GM23338 (cell line): ENCODE measurements at regions not wholly inside any gene's neighbourhood (a gene's known extent, or its start where the extent isn't known, plus 50 kb on each side); places are given as distances from the start of the nearest gene placed in this dataset.

ENCODE experiments used
- CREB1 ChIP-seq: fragments of 250-450 bp; sonication (Bioruptor Pico); IDR thresholded peaks from 2 replicates; pipeline ENCODE4 v1.5.0; 2020; ENCODE audit warnings: low read depth, mild to moderate bottlenecking, moderate library complexity
- JUNB ChIP-seq: IDR thresholded peaks from one replicate; pipeline ENCODE4 v1.6.1; 2016; ENCODE audit warnings: antibody characterized with exemption; ENCODE audit not compliant: unreplicated experiment
- POLR2AphosphoS5 ChIP-seq: IDR thresholded peaks from 2 replicates; pipeline ENCODE4 v1.6.1; 2016; ENCODE audit warnings: antibody characterized with exemption, low read depth
- REST ChIP-seq: IDR thresholded peaks from one replicate; pipeline ENCODE4 v1.6.1; 2018; ENCODE audit warnings: antibody characterized with exemption; ENCODE audit not compliant: unreplicated experiment
- STAT1 ChIP-seq: IDR thresholded peaks from one replicate; pipeline ENCODE4 v1.6.1; 2016; ENCODE audit warnings: antibody characterized with exemption; ENCODE audit not compliant: unreplicated experiment
- ZNF331 ChIP-seq: fragments of 250-450 bp; sonication (Bioruptor Pico); IDR thresholded peaks from 2 replicates; pipeline ENCODE4 v1.5.0; 2020; ENCODE audit warnings: low read depth, mild to moderate bottlenecking, moderate library complexity
- TF ChIP-seq, protein P1 (sequence below): fragments of 250-450 bp; sonication (Bioruptor Pico); IDR thresholded peaks from 2 replicates; pipeline ENCODE4 v1.5.0; 2020; ENCODE audit warnings: mild to moderate bottlenecking, moderate library complexity
- TF ChIP-seq, protein P2 (sequence below), 2 experiments: fragments of 200-600 bp in 1 of 2; sonication (generic) in 1 of 2; conservative IDR thresholded peaks; 2 replicates each; pipeline versions ENCODE4 v1.5.1 to v1.6.1; 2016 to 2017; ENCODE audit warnings: antibody characterized with exemption in 2 of 2, low read depth in 2 of 2, mild to moderate bottlenecking in 2 of 2, moderate library complexity in 1 of 2

DNA sequence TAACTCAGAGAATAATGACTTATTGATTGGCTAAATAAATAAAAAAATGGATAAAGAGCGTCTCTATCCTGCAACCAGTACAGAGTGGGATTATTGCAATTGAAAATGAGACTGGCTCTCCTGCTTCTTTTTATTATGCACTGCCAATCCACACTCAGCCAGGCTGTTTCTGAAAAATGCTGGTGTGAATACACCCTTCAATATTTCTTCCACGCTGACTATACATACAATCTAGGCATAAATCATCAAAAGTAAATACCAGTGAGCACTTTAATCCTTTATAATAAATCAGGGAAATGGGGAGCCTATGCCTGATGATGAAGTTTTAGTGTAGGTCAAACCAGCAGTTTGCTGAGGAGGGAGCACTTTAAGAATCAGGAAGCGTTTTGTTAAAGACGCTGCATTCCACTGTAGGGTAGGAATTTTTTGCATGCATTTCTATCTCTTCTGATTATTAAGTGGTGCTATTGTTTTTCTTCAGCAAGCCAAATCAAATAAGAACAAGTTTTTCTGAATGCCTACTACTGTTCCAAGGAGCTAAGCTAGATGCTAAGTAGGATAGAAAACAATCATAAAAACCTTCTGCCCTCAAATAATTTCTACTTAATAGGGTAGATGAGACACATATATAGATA is 781.5 kb downstream of the TBL1XR1 start (continued):
- TF ChIP-seq, protein P1, sequence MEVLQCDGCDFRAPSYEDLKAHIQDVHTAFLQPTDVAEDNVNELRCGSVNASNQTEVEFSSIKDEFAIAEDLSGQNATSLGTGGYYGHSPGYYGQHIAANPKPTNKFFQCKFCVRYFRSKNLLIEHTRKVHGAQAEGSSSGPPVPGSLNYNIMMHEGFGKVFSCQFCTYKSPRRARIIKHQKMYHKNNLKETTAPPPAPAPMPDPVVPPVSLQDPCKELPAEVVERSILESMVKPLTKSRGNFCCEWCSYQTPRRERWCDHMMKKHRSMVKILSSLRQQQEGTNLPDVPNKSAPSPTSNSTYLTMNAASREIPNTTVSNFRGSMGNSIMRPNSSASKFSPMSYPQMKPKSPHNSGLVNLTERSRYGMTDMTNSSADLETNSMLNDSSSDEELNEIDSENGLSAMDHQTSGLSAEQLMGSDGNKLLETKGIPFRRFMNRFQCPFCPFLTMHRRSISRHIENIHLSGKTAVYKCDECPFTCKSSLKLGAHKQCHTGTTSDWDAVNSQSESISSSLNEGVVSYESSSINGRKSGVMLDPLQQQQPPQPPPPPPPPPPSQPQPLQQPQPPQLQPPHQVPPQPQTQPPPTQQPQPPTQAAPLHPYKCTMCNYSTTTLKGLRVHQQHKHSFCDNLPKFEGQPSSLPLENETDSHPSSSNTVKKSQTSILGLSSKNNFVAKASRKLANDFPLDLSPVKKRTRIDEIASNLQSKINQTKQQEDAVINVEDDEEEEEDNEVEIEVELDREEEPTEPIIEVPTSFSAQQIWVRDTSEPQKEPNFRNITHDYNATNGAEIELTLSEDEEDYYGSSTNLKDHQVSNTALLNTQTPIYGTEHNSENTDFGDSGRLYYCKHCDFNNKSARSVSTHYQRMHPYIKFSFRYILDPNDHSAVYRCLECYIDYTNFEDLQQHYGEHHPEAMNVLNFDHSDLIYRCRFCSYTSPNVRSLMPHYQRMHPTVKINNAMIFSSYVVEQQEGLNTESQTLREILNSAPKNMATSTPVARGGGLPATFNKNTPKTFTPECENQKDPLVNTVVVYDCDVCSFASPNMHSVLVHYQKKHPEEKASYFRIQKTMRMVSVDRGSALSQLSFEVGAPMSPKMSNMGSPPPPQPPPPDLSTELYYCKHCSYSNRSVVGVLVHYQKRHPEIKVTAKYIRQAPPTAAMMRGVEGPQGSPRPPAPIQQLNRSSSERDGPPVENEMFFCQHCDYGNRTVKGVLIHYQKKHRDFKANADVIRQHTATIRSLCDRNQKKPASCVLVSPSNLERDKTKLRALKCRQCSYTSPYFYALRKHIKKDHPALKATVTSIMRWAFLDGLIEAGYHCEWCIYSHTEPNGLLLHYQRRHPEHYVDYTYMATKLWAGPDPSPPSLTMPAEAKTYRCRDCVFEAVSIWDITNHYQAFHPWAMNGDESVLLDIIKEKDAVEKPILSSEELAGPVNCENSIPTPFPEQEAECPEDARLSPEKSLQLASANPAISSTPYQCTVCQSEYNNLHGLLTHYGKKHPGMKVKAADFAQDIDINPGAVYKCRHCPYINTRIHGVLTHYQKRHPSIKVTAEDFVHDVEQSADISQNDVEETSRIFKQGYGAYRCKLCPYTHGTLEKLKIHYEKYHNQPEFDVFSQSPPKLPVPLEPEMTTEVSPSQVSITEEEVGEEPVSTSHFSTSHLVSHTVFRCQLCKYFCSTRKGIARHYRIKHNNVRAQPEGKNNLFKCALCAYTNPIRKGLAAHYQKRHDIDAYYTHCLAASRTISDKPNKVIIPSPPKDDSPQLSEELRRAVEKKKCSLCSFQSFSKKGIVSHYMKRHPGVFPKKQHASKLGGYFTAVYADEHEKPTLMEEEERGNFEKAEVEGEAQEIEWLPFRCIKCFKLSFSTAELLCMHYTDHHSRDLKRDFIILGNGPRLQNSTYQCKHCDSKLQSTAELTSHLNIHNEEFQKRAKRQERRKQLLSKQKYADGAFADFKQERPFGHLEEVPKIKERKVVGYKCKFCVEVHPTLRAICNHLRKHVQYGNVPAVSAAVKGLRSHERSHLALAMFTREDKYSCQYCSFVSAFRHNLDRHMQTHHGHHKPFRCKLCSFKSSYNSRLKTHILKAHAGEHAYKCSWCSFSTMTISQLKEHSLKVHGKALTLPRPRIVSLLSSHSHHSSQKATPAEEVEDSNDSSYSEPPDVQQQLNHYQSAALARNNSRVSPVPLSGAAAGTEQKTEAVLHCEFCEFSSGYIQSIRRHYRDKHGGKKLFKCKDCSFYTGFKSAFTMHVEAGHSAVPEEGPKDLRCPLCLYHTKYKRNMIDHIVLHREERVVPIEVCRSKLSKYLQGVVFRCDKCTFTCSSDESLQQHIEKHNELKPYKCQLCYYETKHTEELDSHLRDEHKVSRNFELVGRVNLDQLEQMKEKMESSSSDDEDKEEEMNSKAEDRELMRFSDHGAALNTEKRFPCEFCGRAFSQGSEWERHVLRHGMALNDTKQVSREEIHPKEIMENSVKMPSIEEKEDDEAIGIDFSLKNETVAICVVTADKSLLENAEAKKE (CRISPR knock-in tag), result no peak
- TF ChIP-seq, protein P2, sequence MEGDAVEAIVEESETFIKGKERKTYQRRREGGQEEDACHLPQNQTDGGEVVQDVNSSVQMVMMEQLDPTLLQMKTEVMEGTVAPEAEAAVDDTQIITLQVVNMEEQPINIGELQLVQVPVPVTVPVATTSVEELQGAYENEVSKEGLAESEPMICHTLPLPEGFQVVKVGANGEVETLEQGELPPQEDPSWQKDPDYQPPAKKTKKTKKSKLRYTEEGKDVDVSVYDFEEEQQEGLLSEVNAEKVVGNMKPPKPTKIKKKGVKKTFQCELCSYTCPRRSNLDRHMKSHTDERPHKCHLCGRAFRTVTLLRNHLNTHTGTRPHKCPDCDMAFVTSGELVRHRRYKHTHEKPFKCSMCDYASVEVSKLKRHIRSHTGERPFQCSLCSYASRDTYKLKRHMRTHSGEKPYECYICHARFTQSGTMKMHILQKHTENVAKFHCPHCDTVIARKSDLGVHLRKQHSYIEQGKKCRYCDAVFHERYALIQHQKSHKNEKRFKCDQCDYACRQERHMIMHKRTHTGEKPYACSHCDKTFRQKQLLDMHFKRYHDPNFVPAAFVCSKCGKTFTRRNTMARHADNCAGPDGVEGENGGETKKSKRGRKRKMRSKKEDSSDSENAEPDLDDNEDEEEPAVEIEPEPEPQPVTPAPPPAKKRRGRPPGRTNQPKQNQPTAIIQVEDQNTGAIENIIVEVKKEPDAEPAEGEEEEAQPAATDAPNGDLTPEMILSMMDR (conservative IDR thresholded peaks at IDR 0.05; ENCODE audit: low read depth in 2 of 2), result no peak
- TF ChIP-seq JUNB, result no peak
- no peak for TF ChIP-seq POLR2AphosphoS5
- TF ChIP-seq CREB1 (CRISPR knock-in tag), result no peak
- no peak for TF ChIP-seq STAT1
- no peak for TF ChIP-seq REST
- TF ChIP-seq ZNF331 (CRISPR knock-in tag), result no peak
